Lung (tissue), 11 donors: ENCODE measurements at regions not wholly inside any gene's neighbourhood (a gene's known extent, or its start where the extent isn't known, plus 50 kb on each side); places are given as distances from the start of the nearest gene placed in this dataset.

Source experiments
- ATAC-seq: fragments of 200-7000 bp; cut with Tn5 transposase; one replicate; pipeline ENCODE4 v1.9.1; 2020; ENCODE audit warnings: moderate number of reproducible peaks; ENCODE audit not compliant: insufficient read depth, low FRiP score
- DNase-seq, 3 donors: peaks; one replicate each; pipeline ENCODE4 v3.0.0-alpha.2; 2013 to 2017
- H3K27ac ChIP-seq, 2 donors: one replicate each; pipeline ENCODE4 v1.5.1; 2013; ENCODE audit warnings: mild to moderate bottlenecking in 2 of 2, moderate library complexity in 2 of 2, control low read depth in 1 of 2, inconsistent platforms in 1 of 2, low read depth in 1 of 2, low read length in 1 of 2
- H3K27me3 ChIP-seq, 3 donors: one replicate each; pipeline ENCODE4 v1.5.1; 2013; ENCODE audit warnings: low read length in 2 of 3; ENCODE audit not compliant: control insufficient read depth in 3 of 3, insufficient read depth in 3 of 3
- H3K36me3 ChIP-seq, 4 donors: one replicate each; pipeline ENCODE4 v1.5.1; 2013; ENCODE audit warnings: low read length in 4 of 4, mild to moderate bottlenecking in 1 of 4, moderate library complexity in 1 of 4; ENCODE audit not compliant: control insufficient read depth in 4 of 4, insufficient read depth in 4 of 4
- H3K4me1 ChIP-seq, 5 donors: one replicate each; pipeline ENCODE4 v1.5.1; 2013; ENCODE audit warnings: low read length in 5 of 5, mild to moderate bottlenecking in 2 of 5, moderate library complexity in 1 of 5; ENCODE audit not compliant: control insufficient read depth in 5 of 5, insufficient read depth in 5 of 5
- H3K4me3 ChIP-seq: one replicate; pipeline ENCODE4 v1.5.1; 2013; ENCODE audit warnings: mild to moderate bottlenecking, control low read depth, moderate library complexity
- H3K9ac ChIP-seq, 2 donors: one replicate each; pipeline ENCODE4 v1.5.1; 2013; ENCODE audit warnings: low read length in 2 of 2, control low read depth in 1 of 2; ENCODE audit not compliant: insufficient read depth in 1 of 2
- H3K9me3 ChIP-seq, 4 donors: one replicate each; pipeline ENCODE4 v1.5.1; 2013; ENCODE audit warnings: low read length in 3 of 4, mild to moderate bottlenecking in 1 of 4, moderate library complexity in 1 of 4; ENCODE audit not compliant: control insufficient read depth in 4 of 4, insufficient read depth in 3 of 4
- WGBS, 2 donors: extraction: QIAGEN DNeasy Blood & Tissue Kit; methylation state at CpG; one replicate each; pipeline ENCODE4 v1.1.7; 2013; 5-methylcytosine and 5-hydroxymethylcytosine counted together
- TF ChIP-seq, protein P1 (sequence below): IDR thresholded peaks from 2 replicates; pipeline ENCODE4 v1.5.1; 2012; ENCODE audit warnings: mild to moderate bottlenecking; ENCODE audit errors: control extremely low read depth, extremely low read depth
- donor health status: control.
- donor health status: control.
- donor health status: Bipolar disorder and iron deficiency.
- donor health status: healthy.
- donor health status: DM: yes; HTN: yes; CAD: no.

DNA sequence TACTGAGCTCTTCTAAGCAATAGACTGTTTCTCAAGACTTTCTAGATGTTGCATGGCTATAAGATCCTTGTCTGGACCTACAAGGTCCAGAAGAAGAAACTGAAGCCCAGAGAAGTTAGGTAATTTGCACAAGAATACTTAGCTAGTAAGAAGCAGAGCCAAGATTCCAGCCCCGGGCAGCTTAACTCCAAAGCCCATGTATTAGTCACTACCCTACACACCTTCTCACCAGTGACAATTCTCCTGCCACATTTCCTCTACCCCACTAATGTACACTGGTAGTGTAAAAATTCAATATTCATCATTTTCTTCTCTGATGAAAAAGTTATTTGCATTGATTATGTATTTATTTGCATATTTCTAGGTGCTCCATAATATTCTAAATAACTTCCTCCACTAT is 95.5 kb upstream of the CREB1 start:
- DNase-seq (no peak), ATAC-seq (no peak)
- no peaks in the 10 kb centered on the region for H3K27me3 ChIP-seq
- no peaks in the 10 kb centered on the region for H3K4me1 ChIP-seq
- no peak overlapping the region for H3K4me3 ChIP-seq
- H3K9me3 ChIP-seq: no peaks in the 10 kb centered on the region
- no peak overlapping the region for H3K27ac ChIP-seq
- H3K9ac ChIP-seq: no peak overlapping the region
- H3K36me3 ChIP-seq: no peaks in the 10 kb centered on the region
- TF ChIP-seq, protein P1, sequence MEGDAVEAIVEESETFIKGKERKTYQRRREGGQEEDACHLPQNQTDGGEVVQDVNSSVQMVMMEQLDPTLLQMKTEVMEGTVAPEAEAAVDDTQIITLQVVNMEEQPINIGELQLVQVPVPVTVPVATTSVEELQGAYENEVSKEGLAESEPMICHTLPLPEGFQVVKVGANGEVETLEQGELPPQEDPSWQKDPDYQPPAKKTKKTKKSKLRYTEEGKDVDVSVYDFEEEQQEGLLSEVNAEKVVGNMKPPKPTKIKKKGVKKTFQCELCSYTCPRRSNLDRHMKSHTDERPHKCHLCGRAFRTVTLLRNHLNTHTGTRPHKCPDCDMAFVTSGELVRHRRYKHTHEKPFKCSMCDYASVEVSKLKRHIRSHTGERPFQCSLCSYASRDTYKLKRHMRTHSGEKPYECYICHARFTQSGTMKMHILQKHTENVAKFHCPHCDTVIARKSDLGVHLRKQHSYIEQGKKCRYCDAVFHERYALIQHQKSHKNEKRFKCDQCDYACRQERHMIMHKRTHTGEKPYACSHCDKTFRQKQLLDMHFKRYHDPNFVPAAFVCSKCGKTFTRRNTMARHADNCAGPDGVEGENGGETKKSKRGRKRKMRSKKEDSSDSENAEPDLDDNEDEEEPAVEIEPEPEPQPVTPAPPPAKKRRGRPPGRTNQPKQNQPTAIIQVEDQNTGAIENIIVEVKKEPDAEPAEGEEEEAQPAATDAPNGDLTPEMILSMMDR: no peak
- WGBS, 2 donors: 43 to 86% methylated on average over 1 of the region's 1 CpG

DNA sequence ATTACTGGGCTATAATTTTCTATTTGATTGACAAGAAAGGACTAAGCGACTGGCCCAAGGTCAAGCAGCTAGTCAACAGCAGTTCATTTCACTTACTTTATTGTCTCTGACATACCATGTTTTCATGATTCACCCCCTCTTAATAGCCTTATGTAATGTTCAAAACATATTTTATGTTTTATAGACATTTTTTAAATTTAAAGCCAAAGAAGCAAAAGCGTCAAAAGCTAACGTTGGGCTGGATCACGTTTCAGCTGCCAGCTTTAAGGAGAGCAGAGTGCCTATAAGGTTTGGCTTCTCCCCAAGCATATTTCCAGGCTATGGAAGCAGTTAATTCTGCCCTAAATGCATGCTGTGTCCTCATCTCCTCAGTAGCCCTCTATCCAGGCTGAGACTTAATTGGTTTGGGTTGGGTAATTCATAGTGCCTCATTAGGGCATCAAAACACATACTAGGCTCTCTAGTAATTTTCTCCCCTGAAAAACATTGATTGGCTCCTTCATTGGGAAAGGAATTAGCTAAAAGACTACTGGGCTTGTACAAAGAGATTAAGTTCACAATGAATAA is 94.8 kb upstream of the CREB1 start:
- Histone ChIP-seq H3K9me3 (no peaks in the 10 kb centered on the region), H3K27ac (no peak overlapping the region), H3K4me1 (no peaks in the 10 kb centered on the region), H3K36me3 (no peaks in the 10 kb centered on the region), H3K4me3 (no peak overlapping the region), H3K9ac (no peak overlapping the region), H3K27me3 (no peaks in the 10 kb centered on the region)
- DNase-seq (no peak), ATAC-seq (no peak)
- TF ChIP-seq, protein P1: no peak
- WGBS, 2 donors: 81 to 95% methylated on average over 4 of the region's 4 CpGs

DNA sequence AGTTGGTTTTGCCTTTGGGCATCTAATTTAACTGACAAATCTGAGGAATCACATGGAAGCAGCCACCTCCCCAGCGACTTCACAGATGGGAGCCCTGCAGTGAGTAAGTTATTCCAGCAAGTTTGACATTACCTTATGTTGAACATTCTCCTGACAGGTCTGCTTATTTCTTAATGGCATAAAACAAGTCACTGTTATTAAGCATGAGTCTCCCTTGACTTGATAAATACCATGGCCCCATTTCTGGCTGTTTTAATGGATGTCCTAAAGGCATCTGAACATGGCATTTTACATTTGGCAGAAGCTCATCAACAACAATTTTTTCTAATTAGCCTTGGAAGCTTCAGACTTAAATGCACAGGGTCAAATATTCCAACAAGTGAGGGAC is 92.6 kb upstream of the CREB1 start:
- Histone ChIP-seq H3K27me3 (no peaks in the 10 kb centered on the region), H3K27ac (no peak overlapping the region), H3K4me1 (no peaks in the 10 kb centered on the region), H3K9ac (no peak overlapping the region), H3K36me3 (no peaks in the 10 kb centered on the region), H3K9me3 (no peaks in the 10 kb centered on the region), H3K4me3 (no peak overlapping the region)
- WGBS, 2 donors: 92 to 100% methylated on average over 1 of the region's 1 CpG
- TF ChIP-seq, protein P1: no peak
- no peak for ATAC-seq
- no peak for DNase-seq

DNA sequence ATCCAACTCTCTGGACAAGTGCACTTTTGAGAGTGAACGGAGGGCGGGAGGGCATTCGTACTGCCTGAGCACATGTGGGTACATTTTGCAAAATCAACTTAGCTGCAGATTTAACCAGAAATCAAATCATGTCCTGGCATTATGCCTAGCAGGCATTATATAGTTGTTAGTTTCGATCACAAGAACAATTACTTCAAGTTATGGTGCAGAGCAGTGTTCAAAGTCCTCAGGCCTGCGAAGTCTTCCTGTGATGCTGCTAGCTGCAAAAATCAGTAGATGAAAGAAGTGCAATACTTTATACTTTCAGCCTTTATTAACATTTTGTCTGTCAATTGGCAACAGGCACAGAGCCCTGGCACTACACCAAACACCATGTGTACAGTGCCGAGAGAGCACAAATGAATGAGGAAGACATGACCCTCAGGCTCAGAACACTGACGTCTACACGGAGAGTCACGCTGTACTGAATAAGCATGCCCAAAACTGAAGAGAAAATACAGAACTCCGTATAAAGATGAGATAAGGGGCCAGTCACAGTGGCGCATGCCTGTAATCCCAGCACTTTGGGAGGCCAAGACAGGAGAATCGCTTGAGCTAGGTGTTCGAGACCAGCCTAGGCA is 92.1 kb upstream of the CREB1 start:
- no peak for ATAC-seq

More for the DNA sequence above, 92.1 kb upstream of the CREB1 start:
- Histone ChIP-seq H3K27me3 (no peaks in the 10 kb centered on the region), H3K9me3 (no peaks in the 10 kb centered on the region), H3K36me3 (no peaks in the 10 kb centered on the region), H3K27ac (no peak overlapping the region), H3K4me1 (no peaks in the 10 kb centered on the region), H3K9ac (no peak overlapping the region), H3K4me3 (no peak overlapping the region)
- TF ChIP-seq, protein P1: no peak
- no peak for DNase-seq
- WGBS, 2 donors: 81 to 94% methylated on average over 13 of the region's 13 CpGs
